SK-N-SH (cell line): ENCODE measurements at regions not wholly inside any gene's neighbourhood (a gene's known extent, or its start where the extent isn't known, plus 50 kb on each side); places are given as distances from the start of the nearest gene placed in this dataset.

ENCODE experiments used
- CTCF ChIA-PET: fragments of 300-600, 350-600 bp; formaldehyde crosslinking; extraction: SDS; loops from one replicate; lab custom pipeline; 2021; lab: Yijun Ruan, JAX
- POLR2A ChIA-PET: fragments of 350-600 bp; sonication (Branson Sonifier 250); formaldehyde crosslinking; extraction: SDS; loops from one replicate; lab custom pipeline; 2020; ENCODE audit warnings: antibody characterized with exemption, inconsistent platforms; lab: Yijun Ruan, JAX
- DNase-seq: peaks from one replicate; pipeline ENCODE4 v3.0.0; 2012
- H2AFZ ChIP-seq: fragments of 200-600 bp; sonication (generic); 2 replicates; pipeline ENCODE4 v1.8.1; 2016; ENCODE audit warnings: antibody characterized with exemption, mild to moderate bottlenecking, low read depth
- H3F3A ChIP-seq: fragments of 200-600 bp; sonication (generic); replicated peaks from 2 replicates; pipeline ENCODE3; 2016; ENCODE audit warnings: antibody characterized with exemption, mild to moderate bottlenecking; ENCODE audit not compliant: insufficient read depth
- H3K27ac ChIP-seq, 2 experiments: fragments of 200-500 bp in 1 of 2; fragments of 200-600 bp in 1 of 2; sonication (Bioruptor generic) in 1 of 2; sonication (generic), shearing (Covaris generic) in 1 of 2; 2 replicates each; pipeline versions ENCODE4 v1.5.1 to v1.6.1; 2014 to 2016; ENCODE audit warnings: low read depth in 2 of 2, inconsistent platforms in 1 of 2, low read length in 1 of 2, mild to moderate bottlenecking in 1 of 2, mixed read lengths in 1 of 2
- H3K27me3 ChIP-seq: fragments of 200-600 bp; sonication (generic), shearing (Covaris generic); 2 replicates; pipeline ENCODE4 v1.6.1; 2016; ENCODE audit warnings: mixed run types; ENCODE audit not compliant: insufficient read depth
- H3K36me3 ChIP-seq, 2 experiments: fragments of 200-500 bp in 1 of 2; fragments of 200-600 bp in 1 of 2; sonication (Bioruptor generic) in 1 of 2; sonication (generic) in 1 of 2; replicated peaks in 1 of 2; 2 replicates each; pipeline versions ENCODE3 to v1.5.1; 2014 to 2016; ENCODE audit warnings: low read length in 1 of 2, mild to moderate bottlenecking in 1 of 2; ENCODE audit not compliant: insufficient read depth in 2 of 2, control insufficient read depth in 1 of 2
- H3K4me1 ChIP-seq, 2 experiments: fragments of 200-500 bp in 1 of 2; fragments of 200-600 bp in 1 of 2; sonication (Bioruptor generic) in 1 of 2; sonication (generic), shearing (Covaris generic) in 1 of 2; 2 replicates each; pipeline versions ENCODE4 v1.5.1 to v1.6.1; 2014 to 2016; ENCODE audit warnings: low read depth in 1 of 2, low read length in 1 of 2, mixed run types in 1 of 2; ENCODE audit not compliant: insufficient read depth in 2 of 2, control insufficient read depth in 1 of 2
- H3K4me2 ChIP-seq: fragments of 200-600 bp; sonication (generic), shearing (Covaris generic); 2 replicates; pipeline ENCODE4 v1.6.1; 2017; ENCODE audit warnings: mixed run types
- H3K4me3 ChIP-seq, 2 experiments: fragments of 200-500 bp in 1 of 2; fragments of 200-600 bp in 1 of 2; sonication (Bioruptor generic) in 1 of 2; sonication (generic), shearing (Covaris generic) in 1 of 2; 2 replicates each; pipeline versions ENCODE4 v1.5.1 to v1.8.1; 2014 to 2016; ENCODE audit warnings: low read depth in 2 of 2, inconsistent platforms in 1 of 2, low read length in 1 of 2, mild to moderate bottlenecking in 1 of 2, mixed read lengths in 1 of 2, moderate library complexity in 1 of 2
- H3K79me2 ChIP-seq: fragments of 200-600 bp; sonication (generic); 2 replicates; pipeline ENCODE4 v1.8.1; 2017; ENCODE audit warnings: mild to moderate bottlenecking; ENCODE audit not compliant: insufficient read depth
- H3K9ac ChIP-seq: fragments of 200-600 bp; sonication (generic); 2 replicates; pipeline ENCODE4 v1.6.1; 2017; ENCODE audit warnings: mixed run types
- H3K9me2 ChIP-seq: fragments of 200-600 bp; sonication (generic); 2 replicates; pipeline ENCODE4 v1.6.1; 2017; ENCODE audit warnings: mixed run types
- H3K9me3 ChIP-seq: fragments of 200-600 bp; sonication (generic); 2 replicates; pipeline ENCODE4 v1.6.1; 2017; ENCODE audit warnings: mixed run types, mild to moderate bottlenecking, moderate library complexity
- H4K20me1 ChIP-seq: fragments of 200-600 bp; sonication (generic); 2 replicates; pipeline ENCODE4 v1.6.1; 2017; ENCODE audit warnings: mild to moderate bottlenecking, mixed run types; ENCODE audit not compliant: insufficient read depth
- ELF1 ChIP-seq: IDR thresholded peaks from 2 replicates; pipeline ENCODE4 v1.4.0; 2012
- EP300 ChIP-seq, 2 experiments: IDR thresholded peaks; 2 replicates each; pipeline versions ENCODE4 v1.4.0 to v1.6.1; 2012; ENCODE audit warnings: borderline replicate concordance in 1 of 2, low read depth in 1 of 2, low read length in 1 of 2
- EZH2phosphoT487 ChIP-seq: fragments of 200-600 bp; sonication (generic); IDR thresholded peaks from 2 replicates; pipeline ENCODE4 v1.6.1; 2017; ENCODE audit warnings: low read depth, mixed run types, mild to moderate bottlenecking, antibody characterized with exemption, moderate library complexity, borderline replicate concordance
- FOSL2 ChIP-seq: IDR thresholded peaks from 2 replicates; pipeline ENCODE4 v1.4.0; 2012; ENCODE audit warnings: low read depth, mild to moderate bottlenecking, moderate library complexity, borderline replicate concordance
- FOXM1 ChIP-seq: IDR thresholded peaks from 2 replicates; pipeline ENCODE4 v1.4.0; 2012; ENCODE audit warnings: low read depth, mild to moderate bottlenecking
- GABPA ChIP-seq: IDR thresholded peaks from 2 replicates; pipeline ENCODE4 v1.4.0; 2012; ENCODE audit warnings: low read depth, mild to moderate bottlenecking
- GATA2 ChIP-seq: sonication (generic); formaldehyde crosslinking; IDR thresholded peaks from 2 replicates; pipeline ENCODE4 v1.5.0; 2020; ENCODE audit warnings: mild to moderate bottlenecking, missing genetic modification reagents
- JUND ChIP-seq: IDR thresholded peaks from 2 replicates; pipeline ENCODE4 v1.4.0; 2012
- MAX ChIP-seq: IDR thresholded peaks from 2 replicates; pipeline ENCODE4 v1.4.0; 2012; ENCODE audit warnings: low read depth
- MEF2A ChIP-seq: IDR thresholded peaks from 2 replicates; pipeline ENCODE4 v1.4.0; 2012; ENCODE audit warnings: low read depth, borderline replicate concordance
- MXI1 ChIP-seq: IDR thresholded peaks from 2 replicates; pipeline ENCODE4 v1.6.1; 2012; ENCODE audit warnings: mild to moderate bottlenecking, low read depth, low read length, improper control_type of control experiment
- NFIC ChIP-seq: IDR thresholded peaks from 2 replicates; pipeline ENCODE4 v1.4.0; 2012; ENCODE audit warnings: borderline replicate concordance
- POLR2AphosphoS5 ChIP-seq: IDR thresholded peaks from 2 replicates; pipeline ENCODE4 v1.6.1; 2012; ENCODE audit warnings: low read depth, low read length
- RAD21 ChIP-seq: IDR thresholded peaks from 2 replicates; pipeline ENCODE4 v1.6.1; 2012; ENCODE audit warnings: mild to moderate bottlenecking, low read length
- RXRA ChIP-seq: IDR thresholded peaks from 2 replicates; pipeline ENCODE4 v1.4.0; 2012; ENCODE audit warnings: low read depth, mild to moderate bottlenecking, borderline replicate concordance
- SIN3A ChIP-seq: IDR thresholded peaks from 2 replicates; pipeline ENCODE4 v1.6.1; 2012; ENCODE audit warnings: low read depth, mild to moderate bottlenecking, low read length, moderate library complexity, borderline replicate concordance
- SMC3 ChIP-seq: IDR thresholded peaks from 2 replicates; pipeline ENCODE4 v1.6.1; 2012; ENCODE audit warnings: low read depth, low read length, improper control_type of control experiment
- TCF12 ChIP-seq: IDR thresholded peaks from 2 replicates; pipeline ENCODE4 v1.4.0; 2012
- YY1 ChIP-seq: IDR thresholded peaks from 2 replicates; pipeline ENCODE4 v1.4.0; 2012; ENCODE audit warnings: low read depth, mild to moderate bottlenecking
- WGBS: methylation state at CpG from one replicate; pipeline ENCODE4 v1.1.6; 2017; ENCODE audit warnings: low lambda C conversion rate; 5-methylcytosine and 5-hydroxymethylcytosine counted together
- TF ChIP-seq, protein P1 (sequence below): fragments of 200-600 bp; sonication (generic); IDR thresholded peaks from 2 replicates; pipeline ENCODE4 v1.6.1; 2017; ENCODE audit warnings: antibody characterized with exemption, mild to moderate bottlenecking, moderate library complexity
- TF ChIP-seq, protein P2 (sequence below): IDR thresholded peaks from 2 replicates; pipeline ENCODE4; 2012
- TF ChIP-seq, protein P3 (sequence below): IDR thresholded peaks from 2 replicates; pipeline ENCODE4 v1.6.1; 2012; ENCODE audit warnings: mild to moderate bottlenecking, low read depth, low read length, moderate library complexity

- no peak for DNase-seq
- no peak overlapping the region for H2AFZ ChIP-seq
- H3K9me3 ChIP-seq: no peaks in the 10 kb centered on the region
- H3K36me3 ChIP-seq: no peaks in the 10 kb centered on the region
- no peaks in the 10 kb centered on the region for H4K20me1 ChIP-seq
- no peak overlapping the region for H3K4me3 ChIP-seq
- no peaks in the 10 kb centered on the region for H3K9me2 ChIP-seq
- ChIA-PET CTCF (interaction anchor here (1.0 to 1.2 kb wide), 2 partner anchors 17 to 21 kb away, joined by 3 to 5 read pairs; no protein-coding TSS in a partner anchor), POLR2A (no interaction called here)
- no peak overlapping the region for H3K9ac ChIP-seq
- H3K79me2 ChIP-seq: no peaks in the 10 kb centered on the region
- H3K27ac ChIP-seq: no peak overlapping the region
- H3K27me3 ChIP-seq: no peaks in the 10 kb centered on the region
- TF ChIP-seq, protein P1, sequence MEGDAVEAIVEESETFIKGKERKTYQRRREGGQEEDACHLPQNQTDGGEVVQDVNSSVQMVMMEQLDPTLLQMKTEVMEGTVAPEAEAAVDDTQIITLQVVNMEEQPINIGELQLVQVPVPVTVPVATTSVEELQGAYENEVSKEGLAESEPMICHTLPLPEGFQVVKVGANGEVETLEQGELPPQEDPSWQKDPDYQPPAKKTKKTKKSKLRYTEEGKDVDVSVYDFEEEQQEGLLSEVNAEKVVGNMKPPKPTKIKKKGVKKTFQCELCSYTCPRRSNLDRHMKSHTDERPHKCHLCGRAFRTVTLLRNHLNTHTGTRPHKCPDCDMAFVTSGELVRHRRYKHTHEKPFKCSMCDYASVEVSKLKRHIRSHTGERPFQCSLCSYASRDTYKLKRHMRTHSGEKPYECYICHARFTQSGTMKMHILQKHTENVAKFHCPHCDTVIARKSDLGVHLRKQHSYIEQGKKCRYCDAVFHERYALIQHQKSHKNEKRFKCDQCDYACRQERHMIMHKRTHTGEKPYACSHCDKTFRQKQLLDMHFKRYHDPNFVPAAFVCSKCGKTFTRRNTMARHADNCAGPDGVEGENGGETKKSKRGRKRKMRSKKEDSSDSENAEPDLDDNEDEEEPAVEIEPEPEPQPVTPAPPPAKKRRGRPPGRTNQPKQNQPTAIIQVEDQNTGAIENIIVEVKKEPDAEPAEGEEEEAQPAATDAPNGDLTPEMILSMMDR: no peak
- TF ChIP-seq RAD21 (no peak), TCF12 (no peak), POLR2AphosphoS5 (no peak), EZH2phosphoT487 (no peak), MAX (no peak), ELF1 (no peak), MXI1 (no peak), SIN3A (no peak), JUND (no peak), SMC3 (no peak)
- TF ChIP-seq, protein P2, sequence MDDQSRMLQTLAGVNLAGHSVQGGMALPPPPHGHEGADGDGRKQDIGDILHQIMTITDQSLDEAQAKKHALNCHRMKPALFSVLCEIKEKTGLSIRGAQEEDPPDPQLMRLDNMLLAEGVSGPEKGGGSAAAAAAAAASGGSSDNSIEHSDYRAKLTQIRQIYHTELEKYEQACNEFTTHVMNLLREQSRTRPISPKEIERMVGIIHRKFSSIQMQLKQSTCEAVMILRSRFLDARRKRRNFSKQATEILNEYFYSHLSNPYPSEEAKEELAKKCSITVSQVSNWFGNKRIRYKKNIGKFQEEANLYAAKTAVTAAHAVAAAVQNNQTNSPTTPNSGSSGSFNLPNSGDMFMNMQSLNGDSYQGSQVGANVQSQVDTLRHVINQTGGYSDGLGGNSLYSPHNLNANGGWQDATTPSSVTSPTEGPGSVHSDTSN: no peak
- 71% methylated on average over 1 of the region's 2 CpGs for WGBS
- H3K4me2 ChIP-seq: no peak overlapping the region
- H3K4me1 ChIP-seq: no peaks in the 10 kb centered on the region
- no peaks in the 10 kb centered on the region for H3F3A ChIP-seq
Observed at GRCh38 chr11:23519194-23519593, 658.9 kb upstream of the CCDC179 start.

DNA sequence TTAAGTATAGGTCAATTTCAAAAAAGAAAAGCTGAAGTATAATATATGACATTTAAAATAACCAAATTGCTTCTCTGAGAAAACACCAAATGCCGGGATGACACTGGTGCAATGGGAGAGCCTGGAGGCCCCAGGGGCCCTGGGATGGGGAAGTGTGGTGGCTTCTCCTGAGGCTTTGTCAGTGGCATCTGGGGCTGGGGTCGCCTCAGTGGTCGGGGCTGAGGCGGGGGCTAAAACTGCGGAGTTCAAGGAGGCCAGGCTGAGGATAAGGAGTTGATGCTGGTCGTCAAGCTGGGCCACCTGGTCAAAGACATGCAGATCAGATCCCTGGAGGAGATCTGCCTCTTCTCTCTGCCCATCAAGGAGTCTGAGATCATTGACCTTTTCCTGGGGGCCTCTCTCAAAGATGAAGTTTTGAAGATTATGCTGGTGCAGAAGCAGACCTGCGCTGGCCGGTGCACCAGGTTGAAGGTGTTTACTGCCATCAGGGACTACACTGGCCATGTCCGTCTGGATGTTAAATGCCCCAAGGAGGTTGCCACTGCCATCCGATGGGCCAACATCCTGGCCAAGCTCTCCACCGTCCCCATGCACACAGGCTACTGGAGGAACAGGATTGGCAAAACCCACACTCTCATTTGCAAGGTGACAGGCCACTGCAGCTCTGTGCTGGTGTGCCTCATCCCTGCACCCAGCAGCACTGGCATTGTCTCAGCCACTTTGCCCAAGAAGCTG lies 660.1 kb upstream of the CCDC179 start:
- no peaks in the 10 kb centered on the region for H3K9me3 ChIP-seq
- no peaks in the 10 kb centered on the region for H4K20me1 ChIP-seq
- 53% methylated on average over 6 of the region's 11 CpGs for WGBS
- H3K9me2 ChIP-seq: no peaks in the 10 kb centered on the region
- no peak overlapping the region for H3K27ac ChIP-seq
- CTCF ChIA-PET: no interaction called here
- H3K79me2 ChIP-seq: no peaks in the 10 kb centered on the region
- H3K4me2 ChIP-seq: no peak overlapping the region
- POLR2A ChIA-PET: no interaction called here
- no peak overlapping the region for H3K9ac ChIP-seq
- TF ChIP-seq POLR2AphosphoS5: no peak
- TF ChIP-seq RAD21: no peak
- TF ChIP-seq GATA2 (CRISPR knock-in tag): no peak
- no peak for TF ChIP-seq YY1
- TF ChIP-seq ELF1: no peak
- TF ChIP-seq MAX: no peak
- TF ChIP-seq MEF2A: no peak
- TF ChIP-seq EP300 (IDR thresholded peaks at IDR 0.05; ENCODE audit: borderline replicate concordance in 1 of 2, low read depth in 1 of 2, low read length in 1 of 2): no peak
- TF ChIP-seq GABPA: no peak
- no peak for TF ChIP-seq NFIC
- no peak for TF ChIP-seq FOXM1
- TF ChIP-seq TCF12: no peak
- TF ChIP-seq RXRA: no peak
- no peak for TF ChIP-seq FOSL2
- TF ChIP-seq, protein P3, sequence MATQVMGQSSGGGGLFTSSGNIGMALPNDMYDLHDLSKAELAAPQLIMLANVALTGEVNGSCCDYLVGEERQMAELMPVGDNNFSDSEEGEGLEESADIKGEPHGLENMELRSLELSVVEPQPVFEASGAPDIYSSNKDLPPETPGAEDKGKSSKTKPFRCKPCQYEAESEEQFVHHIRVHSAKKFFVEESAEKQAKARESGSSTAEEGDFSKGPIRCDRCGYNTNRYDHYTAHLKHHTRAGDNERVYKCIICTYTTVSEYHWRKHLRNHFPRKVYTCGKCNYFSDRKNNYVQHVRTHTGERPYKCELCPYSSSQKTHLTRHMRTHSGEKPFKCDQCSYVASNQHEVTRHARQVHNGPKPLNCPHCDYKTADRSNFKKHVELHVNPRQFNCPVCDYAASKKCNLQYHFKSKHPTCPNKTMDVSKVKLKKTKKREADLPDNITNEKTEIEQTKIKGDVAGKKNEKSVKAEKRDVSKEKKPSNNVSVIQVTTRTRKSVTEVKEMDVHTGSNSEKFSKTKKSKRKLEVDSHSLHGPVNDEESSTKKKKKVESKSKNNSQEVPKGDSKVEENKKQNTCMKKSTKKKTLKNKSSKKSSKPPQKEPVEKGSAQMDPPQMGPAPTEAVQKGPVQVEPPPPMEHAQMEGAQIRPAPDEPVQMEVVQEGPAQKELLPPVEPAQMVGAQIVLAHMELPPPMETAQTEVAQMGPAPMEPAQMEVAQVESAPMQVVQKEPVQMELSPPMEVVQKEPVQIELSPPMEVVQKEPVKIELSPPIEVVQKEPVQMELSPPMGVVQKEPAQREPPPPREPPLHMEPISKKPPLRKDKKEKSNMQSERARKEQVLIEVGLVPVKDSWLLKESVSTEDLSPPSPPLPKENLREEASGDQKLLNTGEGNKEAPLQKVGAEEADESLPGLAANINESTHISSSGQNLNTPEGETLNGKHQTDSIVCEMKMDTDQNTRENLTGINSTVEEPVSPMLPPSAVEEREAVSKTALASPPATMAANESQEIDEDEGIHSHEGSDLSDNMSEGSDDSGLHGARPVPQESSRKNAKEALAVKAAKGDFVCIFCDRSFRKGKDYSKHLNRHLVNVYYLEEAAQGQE: no peak
- DNase-seq: no peak
- no peaks in the 10 kb centered on the region for H3K4me1 ChIP-seq
- no peak overlapping the region for H2AFZ ChIP-seq
- no peaks in the 10 kb centered on the region for H3F3A ChIP-seq
- H3K27me3 ChIP-seq: no peaks in the 10 kb centered on the region
- no peak overlapping the region for H3K4me3 ChIP-seq
- H3K36me3 ChIP-seq: no peaks in the 10 kb centered on the region
